A549 (cell line): ENCODE measurements at regions not wholly inside any gene's neighbourhood (a gene's known extent, or its start where the extent isn't known, plus 50 kb on each side); places are given as distances from the start of the nearest gene placed in this dataset.

Source experiments
- ATAC-seq, 2 experiments: fragments of 200-7000 bp in 1 of 2; fragments of >200 bp in 1 of 2; cut with Nextera tagmentation in 1 of 2; cut with Tn5 transposase in 1 of 2; 3 replicates each; pipeline versions ENCODE4 v1.8.0 to v1.9.1; 2018 to 2020; ENCODE audit warnings: mild to moderate bottlenecking in 1 of 2, moderate library complexity in 1 of 2
- CTCF ChIA-PET: fragments of 300-600 bp; sonication (Branson Sonifier 250); formaldehyde crosslinking; extraction: SDS; loops from one replicate; lab custom pipeline; 2021; ENCODE audit warnings: antibody characterized with exemption, inconsistent platforms; lab: Yijun Ruan, JAX
- POLR2A ChIA-PET: fragments of 350-600 bp; formaldehyde crosslinking; extraction: SDS; loops from one replicate; lab custom pipeline; 2021; ENCODE audit warnings: antibody characterized with exemption, inconsistent platforms; lab: Yijun Ruan, JAX
- DNase-seq, 2 experiments: peaks; one replicate each; pipeline versions ENCODE4 v3.0.0 to v3.0.0-alpha.2; 2011 to 2016; ENCODE audit warnings: low read depth in 1 of 2, low spot score in 1 of 2
- FAIRE-seq: peaks from 2 replicates; lab custom pipeline; 2011; peaks lifted over from hg19 to GRCh38; lab: Jason Lieb, UNC
- H3K27ac ChIP-seq, 2 experiments: fragments of >200 bp; sonication (Bioruptor Twin); formaldehyde crosslinking; 3 replicates each; pipeline ENCODE4 v1.5.1; 2016 to 2017
- H3K4me1 ChIP-seq: fragments of >200 bp; sonication (Bioruptor Twin); formaldehyde crosslinking; 3 replicates; pipeline ENCODE4 v1.6.1; 2016
- H3K4me2 ChIP-seq: fragments of >200 bp; sonication (Bioruptor Twin); formaldehyde crosslinking; 3 replicates; pipeline ENCODE4 v1.6.1; 2016
- H3K4me3 ChIP-seq: fragments of >200 bp; sonication (Bioruptor Twin); formaldehyde crosslinking; 3 replicates; pipeline ENCODE4 v1.5.1; 2016
- H3K9me3 ChIP-seq: fragments of >200 bp; sonication (Bioruptor Twin); formaldehyde crosslinking; 3 replicates; pipeline ENCODE4 v1.6.1; 2016
- BCL3 ChIP-seq: fragments of >200 bp; sonication (Bioruptor Twin); formaldehyde crosslinking; IDR thresholded peaks from 3 replicates; pipeline ENCODE4 v1.6.1; 2016
- CBX2 ChIP-seq: fragments of 200-600 bp; sonication (generic); IDR thresholded peaks from 2 replicates; pipeline ENCODE4 v1.6.1; 2016; ENCODE audit warnings: low read depth, mild to moderate bottlenecking, borderline replicate concordance
- CBX8 ChIP-seq: fragments of 200-600 bp; sonication (generic); IDR thresholded peaks from 2 replicates; pipeline ENCODE4 v1.6.1; 2016
- CHD2 ChIP-seq: fragments of 150-350 bp; IDR thresholded peaks from 2 replicates; pipeline ENCODE4 v1.6.1; 2014; ENCODE audit warnings: low read length; ENCODE audit not compliant: partially characterized antibody
- CHD4 ChIP-seq: fragments of 200-600 bp; sonication (generic); IDR thresholded peaks from 2 replicates; pipeline ENCODE4 v1.6.1; 2016; ENCODE audit warnings: antibody characterized with exemption, mild to moderate bottlenecking, borderline replicate concordance
- CTCF ChIP-seq: fragments of >200 bp; sonication (Bioruptor Twin); formaldehyde crosslinking; IDR thresholded peaks from 3 replicates; pipeline ENCODE4 v1.5.1; 2016
- E2F6 ChIP-seq: IDR thresholded peaks from 2 replicates; pipeline ENCODE4 v1.6.1; 2012; ENCODE audit warnings: low read depth, borderline replicate concordance
- ELK1 ChIP-seq: fragments of 150-350 bp; IDR thresholded peaks from 2 replicates; pipeline ENCODE4 v1.6.1; 2014; ENCODE audit warnings: low read depth, mild to moderate bottlenecking, low read length
- EP300 ChIP-seq, 2 experiments: fragments of >200 bp; sonication (Bioruptor Twin); formaldehyde crosslinking; IDR thresholded peaks; 2 replicates in 1 of 2; 3 replicates in 1 of 2; pipeline ENCODE4 v1.6.1; 2016 to 2017
- ESRRA ChIP-seq: fragments of 150-350 bp; IDR thresholded peaks from 2 replicates; pipeline ENCODE4 v1.6.1; 2014; ENCODE audit warnings: mild to moderate bottlenecking, low read length, borderline replicate concordance
- FOSB ChIP-seq: fragments of 250-450 bp; sonication (Bioruptor Pico); IDR thresholded peaks from 2 replicates; pipeline ENCODE4 v1.5.0; 2020; ENCODE audit warnings: mild to moderate bottlenecking, moderate library complexity
- HES2 ChIP-seq: fragments of >200 bp; sonication (Bioruptor Twin); formaldehyde crosslinking; IDR thresholded peaks from 2 replicates; pipeline ENCODE4 v1.6.1; 2016
- KDM1A ChIP-seq: fragments of 200-600 bp; sonication (generic); IDR thresholded peaks from 2 replicates; pipeline ENCODE4 v1.6.1; 2016; ENCODE audit warnings: low read depth, mild to moderate bottlenecking
- MAX ChIP-seq: IDR thresholded peaks from 2 replicates; pipeline ENCODE4 v1.6.1; 2012
- MAZ ChIP-seq: fragments of 150-350 bp; IDR thresholded peaks from 2 replicates; pipeline ENCODE4 v1.6.1; 2014; ENCODE audit warnings: antibody characterized with exemption, low read depth, low read length, borderline replicate concordance
- MYC ChIP-seq: IDR thresholded peaks from 2 replicates; pipeline ENCODE4 v1.6.1; 2012; ENCODE audit warnings: mild to moderate bottlenecking, inconsistent platforms, low read length, improper control_type of control experiment, borderline replicate concordance
- NFE2L2 ChIP-seq: fragments of 150-350 bp; conservative IDR thresholded peaks from 2 replicates; pipeline ENCODE4 v1.6.1; 2014; ENCODE audit warnings: low read length
- NR3C1 ChIP-seq: fragments of >200 bp; sonication (Bioruptor Twin); formaldehyde crosslinking; IDR thresholded peaks from 3 replicates; pipeline ENCODE4 v1.6.1; 2017
- POLR2AphosphoS2 ChIP-seq: conservative IDR thresholded peaks from 2 replicates; pipeline ENCODE4 v1.6.1; 2012; ENCODE audit warnings: low read length, improper control_type of control experiment, inconsistent platforms
- RARB ChIP-seq: fragments of 250-450 bp; sonication (Bioruptor Pico); IDR thresholded peaks from 2 replicates; pipeline ENCODE4 v1.8.0; 2021; ENCODE audit warnings: mild to moderate bottlenecking, moderate library complexity
- REST ChIP-seq: fragments of 200-600 bp; sonication (generic); IDR thresholded peaks from 2 replicates; pipeline ENCODE4 v1.6.1; 2016; ENCODE audit warnings: antibody characterized with exemption, mild to moderate bottlenecking, moderate library complexity
- SREBF2 ChIP-seq: fragments of 450-650 bp; IDR thresholded peaks from 2 replicates; pipeline ENCODE4 v1.6.1; 2014; ENCODE audit warnings: mild to moderate bottlenecking, moderate library complexity
- USF2 ChIP-seq: fragments of 450-650 bp; IDR thresholded peaks from 2 replicates; pipeline ENCODE4 v1.6.1; 2014; ENCODE audit warnings: antibody characterized with exemption
- ZC3H11A ChIP-seq: fragments of 450-650 bp; IDR thresholded peaks from 2 replicates; pipeline ENCODE4 v1.6.1; 2014; ENCODE audit warnings: antibody characterized with exemption, mild to moderate bottlenecking
- ZFP36 ChIP-seq: fragments of 450-650 bp; IDR thresholded peaks from 2 replicates; pipeline ENCODE4 v1.6.1; 2014; ENCODE audit warnings: borderline replicate concordance; ENCODE audit not compliant: partially characterized antibody
- ZSCAN20 ChIP-seq: fragments of 250-450 bp; sonication (Bioruptor Pico); IDR thresholded peaks from 2 replicates; pipeline ENCODE4 v1.8.0; 2022; ENCODE audit warnings: mild to moderate bottlenecking, moderate library complexity
- WGBS: methylation state at CpG from one replicate; pipeline ENCODE4 v1.1.6; 2017; ENCODE audit errors: missing lambda C conversion rate; 5-methylcytosine and 5-hydroxymethylcytosine counted together

- no peak for TF ChIP-seq MAZ
- TF ChIP-seq CHD4 = no peak
- TF ChIP-seq NFE2L2 = no peak
- no peak for TF ChIP-seq FOSB (CRISPR knock-in tag)
- TF ChIP-seq CBX8 = no peak
- no peak for TF ChIP-seq EP300 (IDR thresholded peaks at IDR 0.05)
- no peak for TF ChIP-seq ESRRA
- no peak for TF ChIP-seq KDM1A
- no peak for TF ChIP-seq CHD2
- no peak for TF ChIP-seq REST
- TF ChIP-seq USF2 = no peak
- TF ChIP-seq MYC = no peak
- no peak for TF ChIP-seq CTCF
- no peak for TF ChIP-seq RARB (CRISPR knock-in tag)
- TF ChIP-seq BCL3 = no peak
- TF ChIP-seq ZFP36 = no peak
- no peak for TF ChIP-seq POLR2AphosphoS2
- no peak for TF ChIP-seq ELK1
- ATAC-seq = no peak
- FAIRE-seq = no peak
- Histone ChIP-seq H3K9me3 (no peaks in the 10 kb centered on the region), H3K4me2 (no peak overlapping the region), H3K27ac (no peak overlapping the region), H3K4me1 (peaks cover 9% of the 10 kb centered on the region; the same call in 2 of the 3 replicates), H3K4me3 (no peak overlapping the region)
- no peak for DNase-seq
- ChIA-PET POLR2A (no interaction called here), CTCF (interaction anchor here (0.6 to 1.9 kb wide), 3 partner anchors 30 to 82 kb away, joined by 3 to 6 read pairs (median 3); no protein-coding TSS in a partner anchor)
- WGBS = 55% methylated on average over 4 of the region's 4 CpGs
These were observed 68.7 kb upstream of the CREB3L1 start for GRCh38 chr11:46208803-46209202.

- CTCF ChIA-PET = interaction anchor here (1.1 kb wide), 1 partner anchor 32 kb away, joined by 3 read pairs; no protein-coding TSS in a partner anchor
- WGBS = 18% methylated on average over 4 of the region's 4 CpGs
- no peak overlapping the region for H3K4me3 ChIP-seq
- POLR2A ChIA-PET = no interaction called here
- DNase-seq (no peak), FAIRE-seq (no peak), ATAC-seq (no peak)
- peaks cover 9% of the 10 kb centered on the region; the same call in 2 of the 3 replicates for H3K4me1 ChIP-seq
- no peak overlapping the region for H3K27ac ChIP-seq
- H3K9me3 ChIP-seq = no peaks in the 10 kb centered on the region
- TF ChIP-seq ZSCAN20 = no peak
- no peak for TF ChIP-seq CBX2
- no peak for TF ChIP-seq SREBF2
- TF ChIP-seq E2F6 = no peak
- no peak for TF ChIP-seq EP300 (IDR thresholded peaks at IDR 0.05)
- no peak for TF ChIP-seq NR3C1
- TF ChIP-seq NFE2L2 = no peak
- TF ChIP-seq ZC3H11A = no peak
- TF ChIP-seq CTCF = no peak
- TF ChIP-seq HES2 = no peak
- no peak for TF ChIP-seq MAX
- no peak overlapping the region for H3K4me2 ChIP-seq
These were observed 70.2 kb upstream of the CREB3L1 start for GRCh38 chr11:46207270-46207669.
